IMR-90 (cell line): ENCODE measurements at regions not wholly inside any gene's neighbourhood (a gene's known extent, or its start where the extent isn't known, plus 50 kb on each side); places are given as distances from the start of the nearest gene placed in this dataset.

Experiments used
- ATAC-seq: fragments of 200-7000 bp; cut with Tn5 transposase; 2 replicates; pipeline ENCODE4 v1.9.1; 2020; ENCODE audit warnings: low read depth, mild to moderate bottlenecking, moderate library complexity
- BruUV-seq: library from RNA; stranded (reverse); fragments of 400-500 nt; replicated peaks from 2 replicates; lab custom pipeline; 2021; lab: Mats Ljungman, UMichigan
- CTCF ChIA-PET: fragments of 300-600 bp; formaldehyde crosslinking; extraction: SDS; loops from one replicate; lab custom pipeline; 2021; ENCODE audit warnings: antibody characterized with exemption; lab: Yijun Ruan, JAX
- POLR2A ChIA-PET: fragments of 300-600 bp; sonication (Branson Sonifier 250); formaldehyde crosslinking; loops from one replicate; lab custom pipeline; 2022; ENCODE audit warnings: antibody characterized with exemption; ENCODE audit not compliant: unreplicated experiment; lab: Charles Lee
- DNase-seq: peaks from one replicate; pipeline ENCODE4 v3.0.0; 2013
- H2AFZ ChIP-seq: replicated peaks from 2 replicates; pipeline ENCODE3; 2013; ENCODE audit warnings: low read length, mild to moderate bottlenecking; ENCODE audit not compliant: poor library complexity
- H2AK5ac ChIP-seq: 2 replicates; pipeline ENCODE4 v1.6.1; 2013; ENCODE audit warnings: low read depth, low read length, inconsistent platforms
- H2AK9ac ChIP-seq: replicated peaks from 2 replicates; pipeline ENCODE3; 2013; ENCODE audit warnings: mild to moderate bottlenecking, low read depth, low read length, moderate library complexity; ENCODE audit not compliant: poor library complexity
- H2BK120ac ChIP-seq: 2 replicates; pipeline ENCODE4 v1.6.1; 2013; ENCODE audit warnings: low read depth, low read length, inconsistent platforms
- H2BK15ac ChIP-seq: 3 replicates; pipeline ENCODE4 v1.6.1; 2013; ENCODE audit warnings: low read depth, low read length, inconsistent platforms
- H2BK20ac ChIP-seq: 2 replicates; pipeline ENCODE4 v1.6.1; 2013; ENCODE audit warnings: low read depth, mild to moderate bottlenecking, inconsistent platforms, low read length, moderate library complexity
- H2BK5ac ChIP-seq: 2 replicates; pipeline ENCODE4 v1.6.1; 2013; ENCODE audit warnings: mild to moderate bottlenecking, low read depth, low read length, inconsistent platforms; ENCODE audit not compliant: poor library complexity, severe bottlenecking
- H3K14ac ChIP-seq: replicated peaks from 2 replicates; pipeline ENCODE4 v1.6.1; 2013; ENCODE audit warnings: low read depth, low read length, inconsistent platforms
- H3K18ac ChIP-seq: 2 replicates; pipeline ENCODE4 v1.6.1; 2013; ENCODE audit warnings: low read depth, low read length, control low read depth
- H3K23ac ChIP-seq: 2 replicates; pipeline ENCODE4 v1.6.1; 2013; ENCODE audit warnings: low read depth, low read length, inconsistent platforms
- H3K27ac ChIP-seq: 2 replicates; pipeline ENCODE4 v1.5.1; 2013; ENCODE audit warnings: mild to moderate bottlenecking, control low read depth, low read length; ENCODE audit not compliant: insufficient read depth
- H3K27me3 ChIP-seq: 2 replicates; pipeline ENCODE4 v1.6.1; 2013; ENCODE audit warnings: low read length; ENCODE audit not compliant: control insufficient read depth, insufficient read depth
- H3K36me3 ChIP-seq: 2 replicates; pipeline ENCODE4 v1.6.1; 2013; ENCODE audit warnings: low read length, mixed read lengths; ENCODE audit not compliant: control insufficient read depth, insufficient read depth
- H3K4ac ChIP-seq: 2 replicates; pipeline ENCODE4 v1.6.1; 2013; ENCODE audit warnings: low read depth, low read length, inconsistent platforms
- H3K4me1 ChIP-seq: 2 replicates; pipeline ENCODE4 v1.6.1; 2013; ENCODE audit warnings: low read length, mixed read lengths; ENCODE audit not compliant: control insufficient read depth, insufficient read depth
- H3K4me2 ChIP-seq: 2 replicates; pipeline ENCODE4 v1.6.1; 2013; ENCODE audit warnings: low read depth, mild to moderate bottlenecking, control low read depth, low read length, moderate library complexity
- H3K4me3 ChIP-seq: 2 replicates; pipeline ENCODE4 v1.5.1; 2013; ENCODE audit warnings: low read depth, mild to moderate bottlenecking, control low read depth, low read length, moderate library complexity; ENCODE audit not compliant: insufficient read depth
- H3K56ac ChIP-seq: 2 replicates; pipeline ENCODE4 v1.6.1; 2013; ENCODE audit warnings: low read length, inconsistent platforms; ENCODE audit not compliant: insufficient read depth; ENCODE audit errors: extremely low read depth
- H3K79me1 ChIP-seq, 2 experiments: 2 replicates each; pipeline ENCODE4 v1.6.1; 2013; ENCODE audit warnings: low read length in 2 of 2, inconsistent platforms in 1 of 2, low read depth in 1 of 2
- H3K9ac ChIP-seq: 2 replicates; pipeline ENCODE4 v1.6.1; 2013; ENCODE audit warnings: low read depth, low read length, control low read depth
- H3K9me1 ChIP-seq: 2 replicates; pipeline ENCODE4 v1.6.1; 2013; ENCODE audit warnings: low read length, inconsistent platforms; ENCODE audit not compliant: insufficient read depth
- H3K9me3 ChIP-seq: 2 replicates; pipeline ENCODE4 v1.6.1; 2013; ENCODE audit warnings: low read length; ENCODE audit not compliant: control insufficient read depth, insufficient read depth
- H4K20me1 ChIP-seq: 2 replicates; pipeline ENCODE4 v1.6.1; 2013; ENCODE audit warnings: low read length, inconsistent platforms; ENCODE audit not compliant: insufficient read depth
- H4K5ac ChIP-seq: 2 replicates; pipeline ENCODE4 v1.6.1; 2013; ENCODE audit warnings: mild to moderate bottlenecking, low read depth, low read length, control low read depth
- H4K8ac ChIP-seq, 2 experiments: 2 replicates each; pipeline ENCODE4 v1.6.1; 2013; ENCODE audit warnings: low read depth in 2 of 2, low read length in 2 of 2, control low read depth in 1 of 2, inconsistent platforms in 1 of 2
- H4K91ac ChIP-seq: 2 replicates; pipeline ENCODE4 v1.6.1; 2013; ENCODE audit warnings: low read depth, low read length, inconsistent platforms; ENCODE audit not compliant: insufficient read depth
- BHLHE40 ChIP-seq: fragments of 150-350 bp; IDR thresholded peaks from 2 replicates; pipeline ENCODE4 v1.6.1; 2016; ENCODE audit warnings: mild to moderate bottlenecking, low read depth, low read length
- CHD1 ChIP-seq: IDR thresholded peaks from 2 replicates; pipeline ENCODE4 v1.6.1; 2012; ENCODE audit warnings: low read depth, low read length, improper control_type of control experiment
- CTCF ChIP-seq: conservative IDR thresholded peaks from 2 replicates; pipeline ENCODE4 v1.5.1; 2012; ENCODE audit warnings: mild to moderate bottlenecking, low read depth, low read length, improper control_type of control experiment
- ELK1 ChIP-seq: fragments of 150-350 bp; IDR thresholded peaks from 2 replicates; pipeline ENCODE4 v1.6.1; 2016; ENCODE audit warnings: low read depth, mild to moderate bottlenecking, low read length, moderate library complexity, borderline replicate concordance
- FOS ChIP-seq: fragments of 150-350 bp; IDR thresholded peaks from 2 replicates; pipeline ENCODE4 v1.6.1; 2016; ENCODE audit warnings: low read depth, low read length
- MAFK ChIP-seq: IDR thresholded peaks from 2 replicates; pipeline ENCODE4 v1.6.1; 2012; ENCODE audit warnings: low read depth, low read length, improper control_type of control experiment
- MXI1 ChIP-seq: IDR thresholded peaks from 2 replicates; pipeline ENCODE4 v1.6.1; 2012; ENCODE audit warnings: low read depth, mild to moderate bottlenecking, low read length, moderate library complexity, borderline replicate concordance
- NFE2L2 ChIP-seq: fragments of 150-350 bp; IDR thresholded peaks from 2 replicates; pipeline ENCODE4 v1.6.1; 2016; ENCODE audit warnings: low read depth, mild to moderate bottlenecking, low read length
- POLR2A ChIP-seq: IDR thresholded peaks from 2 replicates; pipeline ENCODE4 v1.6.1; 2012; ENCODE audit warnings: mild to moderate bottlenecking, low read depth, low read length
- RAD21 ChIP-seq: IDR thresholded peaks from 2 replicates; pipeline ENCODE4 v1.6.1; 2012; ENCODE audit warnings: low read length, improper control_type of control experiment
- RCOR1 ChIP-seq: IDR thresholded peaks from 2 replicates; pipeline ENCODE4 v1.6.1; 2012; ENCODE audit warnings: mild to moderate bottlenecking, low read length, improper control_type of control experiment; ENCODE audit not compliant: insufficient replicate concordance
- RFX5 ChIP-seq: IDR thresholded peaks from 2 replicates; pipeline ENCODE4 v1.8.0; 2012; ENCODE audit warnings: low read depth, mild to moderate bottlenecking, low read length, moderate library complexity
- USF2 ChIP-seq: fragments of 150-350 bp; IDR thresholded peaks from 2 replicates; pipeline ENCODE4 v1.6.1; 2017; ENCODE audit warnings: mild to moderate bottlenecking, antibody characterized with exemption, low read length, low read depth
- WGBS, 2 experiments: methylation state at CpG; one replicate each; pipeline versions ENCODE4 v1.1.5 to v1.1.7; 2013; ENCODE audit warnings: missing lambda C conversion rate in 2 of 2; ENCODE audit not compliant: insufficient read length in 1 of 2; ENCODE audit errors: extremely low coverage in 2 of 2; 5-methylcytosine and 5-hydroxymethylcytosine counted together
- dilution Hi-C: fragments of 300-500 bp; cut with HindIII; formaldehyde crosslinking; loops from one replicate; pipeline ENCODE4 v1.14.3; 2018; ENCODE audit warnings: low sequenced_read_pairs; ENCODE audit not compliant: unreplicated experiment
- in situ Hi-C: fragments of 300-500 bp; cut with MboI; formaldehyde crosslinking; loops from 3 replicates; pipeline ENCODE4 v1.14.3; 2019; ENCODE audit warnings: low sequenced_read_pairs, inconsistent platforms, mixed read lengths
- intact Hi-C: fragments of 100-400 bp; cut with micrococcal nuclease; formaldehyde crosslinking; loops from 2 replicates; pipeline ENCODE4 v1.10.0; 2022

GRCh38 chr2:213216461-213216860 lies 65.0 kb upstream of the IKZF2 start:
- DNase-seq (peak; percentile 56), ATAC-seq (no peak)
- Histone ChIP-seq H4K91ac (no peak overlapping the region), H3K4me3 (no peak overlapping the region), H3K9ac (no peak overlapping the region), H3K27me3 (no peaks in the 10 kb centered on the region), H2BK5ac (no peak overlapping the region), H4K5ac (no peak overlapping the region), H2BK15ac (no peak overlapping the region), H3K56ac (no peak overlapping the region), H3K9me3 (no peaks in the 10 kb centered on the region), H3K27ac (no peak overlapping the region), H3K23ac (no peak overlapping the region), H2AK9ac (no peak overlapping the region), H2BK20ac (no peak overlapping the region), H3K4me2 (no peak overlapping the region), H2BK120ac (no peak overlapping the region), H2AFZ (no peak overlapping the region), H4K20me1 (no peaks in the 10 kb centered on the region), H3K4me1 (no peaks in the 10 kb centered on the region), H4K8ac (no peak overlapping the region), H3K9me1 (no peaks in the 10 kb centered on the region), H3K36me3 (no peaks in the 10 kb centered on the region), H3K4ac (no peak overlapping the region), H3K18ac (no peak overlapping the region), H3K14ac (no peak overlapping the region), H3K79me1 (no peaks in the 10 kb centered on the region), H2AK5ac (no peak overlapping the region)
- in situ Hi-C loops, result no loop called here
- ChIA-PET POLR2A (no interaction called here), CTCF (no interaction called here)
- no TSS peak for BruUV-seq
- no peak for TF ChIP-seq RCOR1
- TF ChIP-seq FOS, result no peak
- TF ChIP-seq ELK1, result no peak
- TF ChIP-seq CHD1, result no peak
- no peak for TF ChIP-seq RAD21
- TF ChIP-seq CTCF, result no peak
- TF ChIP-seq POLR2A, result no peak
- no peak for TF ChIP-seq BHLHE40
- TF ChIP-seq MAFK, result no peak
- no peak for TF ChIP-seq NFE2L2
- no peak for TF ChIP-seq RFX5
- TF ChIP-seq MXI1, result no peak
- no peak for TF ChIP-seq USF2
- dilution Hi-C loops, result no loop called here
- intact Hi-C loops, result no loop called here
- no CpG with 5 or more reads among the region's 5 CpGs for WGBS, 2 experiments
